Stomach (tissue), 8 donors: ENCODE measurements at regions not wholly inside any gene's neighbourhood (a gene's known extent, or its start where the extent isn't known, plus 50 kb on each side); places are given as distances from the start of the nearest gene placed in this dataset.

ENCODE experiments used
- DNase-seq, 2 donors: peaks; one replicate each; pipeline versions ENCODE4 v3.0.0 to v3.0.0-alpha.2; 2013 to 2019
- H3K27ac ChIP-seq, 5 donors: fragments of 200-600 bp in 4 of 5; sonication (generic) in 4 of 5; one replicate each; pipeline ENCODE4 v1.5.1; 2013 to 2019; ENCODE audit warnings: mild to moderate bottlenecking in 1 of 5, moderate library complexity in 1 of 5
- H3K27me3 ChIP-seq, 3 donors: fragments of 200-600 bp; sonication (generic); one replicate each; pipeline ENCODE4 v1.5.1; 2017 to 2019; ENCODE audit warnings: mixed run types in 1 of 3
- H3K36me3 ChIP-seq, 4 donors: fragments of 200-600 bp; sonication (generic); 1 replicate in 3 of 4; 2 replicates in 1 of 4; pipeline ENCODE4 v1.5.1; 2016 to 2019
- H3K4me1 ChIP-seq, 4 donors: fragments of 200-600 bp; sonication (generic); one replicate each; pipeline ENCODE4 v1.5.1; 2016 to 2019
- H3K4me3 ChIP-seq, 4 donors: fragments of 200-600 bp; sonication (generic) in 3 of 4; one replicate each; pipeline ENCODE4 v1.5.1; 2016 to 2019; ENCODE audit warnings: mild to moderate bottlenecking in 1 of 4
- H3K9me3 ChIP-seq, 4 donors: fragments of 200-600 bp; sonication (generic); one replicate each; pipeline ENCODE4 v1.5.1; 2016 to 2019
- EP300 ChIP-seq: sonication (generic); formaldehyde crosslinking; IDR thresholded peaks from one replicate; pipeline ENCODE4 v1.6.1; 2017; ENCODE audit warnings: antibody characterized with exemption
- POLR2A ChIP-seq, 4 donors: fragments of 450-650 bp; IDR thresholded peaks; one replicate each; pipeline ENCODE4 v1.6.1; 2016; ENCODE audit warnings: antibody characterized with exemption in 4 of 4, control low read depth in 2 of 4, mild to moderate bottlenecking in 1 of 4, moderate library complexity in 1 of 4
- POLR2AphosphoS5 ChIP-seq, 3 donors: sonication (generic); formaldehyde crosslinking; IDR thresholded peaks; one replicate each; pipeline ENCODE4 v1.6.1; 2016; ENCODE audit warnings: antibody characterized with exemption in 3 of 3
- WGBS, 5 donors: extraction: QIAGEN DNeasy Blood & Tissue Kit in 3 of 5; methylation state at CpG; one replicate each; pipeline versions ENCODE4 v1.1.5 to v1.1.7; 2013 to 2018; 5-methylcytosine and 5-hydroxymethylcytosine counted together
- intact Hi-C: fragments of 100-400 bp; cut with DNase I; formaldehyde crosslinking; loops from one replicate; pipeline ENCODE4 v1.15.1; 2023; ENCODE audit warnings: low total_unique reads
- TF ChIP-seq, protein P1 (sequence below), 7 experiments: fragments of 450-650 bp in 4 of 7; fragments of 200-600 bp in 3 of 7; sonication (generic) in 3 of 7; IDR thresholded peaks; one replicate each; pipeline ENCODE4 v1.5.1; 2016 to 2019; ENCODE audit warnings: antibody characterized with exemption in 7 of 7, control low read depth in 2 of 7, mild to moderate bottlenecking in 1 of 7
- donor health status: healthy with polysubstance abuse.
- donor health status: Bipolar disorder and iron deficiency.
- donor health status: healthy.

DNA sequence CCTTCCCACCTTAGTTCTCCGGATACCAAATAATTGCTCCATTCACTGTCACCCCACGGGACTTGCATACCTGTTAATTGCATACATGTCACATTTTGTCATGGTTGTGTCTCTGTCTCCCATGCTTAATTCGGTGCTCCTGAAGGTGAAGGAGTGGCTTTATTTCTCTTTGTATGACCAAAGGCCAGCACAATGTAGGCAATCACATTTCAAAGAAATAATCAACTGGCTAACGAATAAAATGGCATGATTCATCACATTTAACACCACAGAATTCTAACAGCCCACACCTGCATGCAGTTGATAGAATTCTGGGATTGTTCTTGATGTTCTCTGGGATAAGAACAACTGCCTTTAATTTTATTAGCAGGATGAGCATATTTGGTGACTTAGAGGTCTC lies 59.3 kb downstream of the ATXN3L start:
- Histone ChIP-seq H3K27me3 (no peaks in the 10 kb centered on the region), H3K4me3 (no peak overlapping the region), H3K27ac (no peak overlapping the region), H3K36me3 (no peaks in the 10 kb centered on the region), H3K4me1 (no peaks in the 10 kb centered on the region), H3K9me3 (no peaks in the 10 kb centered on the region)
- intact Hi-C loops: no loop called here
- WGBS, 5 donors: 76 to 95% (median 78%) methylated on average over 4 of the region's 4 CpGs
- no peak for DNase-seq
- TF ChIP-seq EP300 (no peak), POLR2A (IDR thresholded peaks at IDR 0.05) (no peak), POLR2AphosphoS5 (IDR thresholded peaks at IDR 0.05) (no peak)
- TF ChIP-seq, protein P1, sequence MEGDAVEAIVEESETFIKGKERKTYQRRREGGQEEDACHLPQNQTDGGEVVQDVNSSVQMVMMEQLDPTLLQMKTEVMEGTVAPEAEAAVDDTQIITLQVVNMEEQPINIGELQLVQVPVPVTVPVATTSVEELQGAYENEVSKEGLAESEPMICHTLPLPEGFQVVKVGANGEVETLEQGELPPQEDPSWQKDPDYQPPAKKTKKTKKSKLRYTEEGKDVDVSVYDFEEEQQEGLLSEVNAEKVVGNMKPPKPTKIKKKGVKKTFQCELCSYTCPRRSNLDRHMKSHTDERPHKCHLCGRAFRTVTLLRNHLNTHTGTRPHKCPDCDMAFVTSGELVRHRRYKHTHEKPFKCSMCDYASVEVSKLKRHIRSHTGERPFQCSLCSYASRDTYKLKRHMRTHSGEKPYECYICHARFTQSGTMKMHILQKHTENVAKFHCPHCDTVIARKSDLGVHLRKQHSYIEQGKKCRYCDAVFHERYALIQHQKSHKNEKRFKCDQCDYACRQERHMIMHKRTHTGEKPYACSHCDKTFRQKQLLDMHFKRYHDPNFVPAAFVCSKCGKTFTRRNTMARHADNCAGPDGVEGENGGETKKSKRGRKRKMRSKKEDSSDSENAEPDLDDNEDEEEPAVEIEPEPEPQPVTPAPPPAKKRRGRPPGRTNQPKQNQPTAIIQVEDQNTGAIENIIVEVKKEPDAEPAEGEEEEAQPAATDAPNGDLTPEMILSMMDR (IDR thresholded peaks at IDR 0.05): no peak

DNA sequence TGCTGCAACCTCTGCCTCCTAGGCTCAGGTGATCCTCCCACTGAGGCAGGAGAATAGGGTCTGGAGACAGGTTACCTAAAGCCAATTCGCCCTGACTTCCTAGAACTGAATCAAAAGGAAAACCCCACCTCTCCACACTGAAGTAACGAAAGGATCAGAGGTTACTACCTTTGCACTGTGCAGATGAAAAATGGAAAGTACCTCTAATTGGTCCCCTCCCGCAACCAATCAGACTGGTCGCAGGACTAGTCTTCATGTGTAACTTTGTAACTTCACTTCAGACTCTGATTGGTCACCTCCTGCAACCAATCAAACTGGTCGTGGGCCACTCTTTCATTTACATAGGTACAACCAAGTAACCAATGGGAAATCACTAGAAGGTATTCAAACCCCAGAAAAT lies 61.1 kb downstream of the ATXN3L start:
- Histone ChIP-seq H3K36me3 (no peaks in the 10 kb centered on the region), H3K4me1 (no peaks in the 10 kb centered on the region), H3K4me3 (no peak overlapping the region), H3K9me3 (no peaks in the 10 kb centered on the region), H3K27ac (no peak overlapping the region), H3K27me3 (no peaks in the 10 kb centered on the region)
- intact Hi-C loops: no loop called here
- TF ChIP-seq, protein P1 (IDR thresholded peaks at IDR 0.05): no peak
- no peak for TF ChIP-seq POLR2AphosphoS5 (IDR thresholded peaks at IDR 0.05)
- TF ChIP-seq POLR2A (IDR thresholded peaks at IDR 0.05): no peak
- no peak for TF ChIP-seq EP300
- DNase-seq: no peak
- WGBS, 5 donors: 87 to 97% (median 90%) methylated on average over 5 of the region's 5 CpGs

DNA sequence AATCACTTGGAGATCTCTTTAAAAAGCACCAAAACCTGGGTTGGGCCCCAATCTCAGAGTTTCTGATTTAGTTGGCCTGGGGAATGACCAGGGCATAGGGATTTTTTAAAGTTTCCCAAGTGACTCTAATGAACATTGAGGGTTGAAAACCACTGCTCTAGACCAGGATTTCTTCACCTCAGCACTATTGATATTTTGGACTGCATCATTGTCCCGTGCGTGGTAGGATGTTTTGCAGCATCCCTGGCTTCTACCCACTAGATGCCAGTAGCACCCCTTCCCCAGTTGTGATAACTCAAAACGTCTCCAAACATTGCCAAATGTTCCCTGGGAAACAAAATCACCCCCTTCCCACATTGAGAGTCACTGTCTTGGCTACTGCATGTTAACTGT lies 61.8 kb downstream of the ATXN3L start:
- intact Hi-C loops: no loop called here
- no peak for DNase-seq
- TF ChIP-seq, protein P1 (IDR thresholded peaks at IDR 0.05): no peak
- no peak for TF ChIP-seq POLR2A (IDR thresholded peaks at IDR 0.05)
- no peak for TF ChIP-seq EP300
- no peak for TF ChIP-seq POLR2AphosphoS5 (IDR thresholded peaks at IDR 0.05)
- WGBS, 5 donors: 62 to 83% (median 78%) methylated on average over 2 to 3 of the region's 3 CpGs
- H3K27me3 ChIP-seq: no peaks in the 10 kb centered on the region
- H3K9me3 ChIP-seq: no peaks in the 10 kb centered on the region
- no peak overlapping the region for H3K4me3 ChIP-seq
- H3K27ac ChIP-seq: no peak overlapping the region
- H3K4me1 ChIP-seq: no peaks in the 10 kb centered on the region
- H3K36me3 ChIP-seq: no peaks in the 10 kb centered on the region

DNA sequence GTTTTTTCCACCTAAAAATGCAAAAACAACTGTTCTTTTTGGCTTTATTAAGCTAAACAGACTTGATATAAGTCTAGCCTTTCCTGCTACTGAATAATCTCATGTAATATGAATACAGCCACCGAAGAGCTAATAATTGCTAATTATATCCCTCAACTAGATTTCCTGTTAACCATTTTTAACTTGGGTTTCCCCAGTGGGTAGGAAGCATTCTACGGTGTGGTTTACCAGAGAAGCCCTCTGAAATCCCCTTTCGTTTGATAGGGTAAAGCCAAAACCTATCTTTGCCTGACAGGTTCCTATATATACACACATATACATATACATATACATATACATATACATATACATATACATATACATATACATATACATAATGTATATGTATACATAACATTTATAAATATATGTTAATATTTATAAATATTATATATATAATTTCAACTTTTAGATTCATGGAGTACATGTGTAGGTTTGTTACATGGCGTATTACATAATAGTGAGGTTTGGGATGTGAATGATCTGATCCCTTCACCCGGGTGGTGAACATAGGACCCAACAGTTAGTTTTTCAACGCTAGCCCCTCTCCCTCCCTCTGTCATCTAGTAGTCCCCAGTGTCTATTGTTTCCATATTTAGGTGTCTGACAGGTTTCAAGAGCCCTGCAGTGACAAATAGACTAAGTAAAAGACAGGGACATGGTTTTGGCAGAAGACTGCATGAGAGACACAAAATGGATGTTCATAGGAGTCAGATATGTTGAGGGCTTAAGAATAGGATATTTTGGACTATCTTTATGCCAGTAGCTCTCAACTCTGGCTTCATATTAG lies 62.4 kb downstream of the ATXN3L start:
- Histone ChIP-seq H3K4me1 (no peaks in the 10 kb centered on the region), H3K9me3 (no peaks in the 10 kb centered on the region), H3K36me3 (no peaks in the 10 kb centered on the region), H3K4me3 (no peak overlapping the region), H3K27me3 (no peaks in the 10 kb centered on the region), H3K27ac (no peak overlapping the region)
- DNase-seq: no peak
- WGBS, 5 donors: 69 to 85% (median 81%) methylated on average over 6 of the region's 6 CpGs
- intact Hi-C loops: no loop called here
- TF ChIP-seq, protein P1 (IDR thresholded peaks at IDR 0.05): no peak
- TF ChIP-seq POLR2A (IDR thresholded peaks at IDR 0.05) (no peak), POLR2AphosphoS5 (IDR thresholded peaks at IDR 0.05) (no peak), EP300 (no peak)
